HCT116 (cell line): ENCODE measurements at regions not wholly inside any gene's neighbourhood (a gene's known extent, or its start where the extent isn't known, plus 50 kb on each side); places are given as distances from the start of the nearest gene placed in this dataset.

Source experiments
- CEBPB ChIP-seq: IDR thresholded peaks from 2 replicates; pipeline ENCODE4 v1.6.1; 2012; ENCODE audit warnings: low read depth
- CTCF ChIP-seq, 3 experiments: fragments of 200-600 bp in 1 of 3; sonication (generic) in 1 of 3; IDR thresholded peaks in 2 of 3; conservative IDR thresholded peaks in 1 of 3; 2 replicates each; pipeline ENCODE4 v1.5.1; 2012 to 2017; ENCODE audit warnings: low read depth in 2 of 3, low read length in 2 of 3, antibody characterized with exemption in 1 of 3, borderline replicate concordance in 1 of 3, control low read depth in 1 of 3, mild to moderate bottlenecking in 1 of 3, mixed read lengths in 1 of 3, mixed run types in 1 of 3, moderate library complexity in 1 of 3; ENCODE audit not compliant: insufficient read depth in 1 of 3
- EZH2phosphoT487 ChIP-seq: fragments of 200-600 bp; IDR thresholded peaks from 2 replicates; pipeline ENCODE4 v1.6.1; 2018; ENCODE audit warnings: antibody characterized with exemption, borderline replicate concordance
- POLR2A ChIP-seq: IDR thresholded peaks from 2 replicates; pipeline ENCODE4 v1.7.0; 2011; ENCODE audit warnings: borderline replicate concordance; ENCODE audit not compliant: insufficient read depth, insufficient read length; ENCODE audit errors: extremely low read depth
- POLR2AphosphoS5 ChIP-seq: IDR thresholded peaks from 2 replicates; pipeline ENCODE4 v1.6.1; 2011; ENCODE audit warnings: mild to moderate bottlenecking, low read depth, low read length, moderate library complexity
- RAD21 ChIP-seq: IDR thresholded peaks from 2 replicates; pipeline ENCODE4 v1.6.1; 2012; ENCODE audit warnings: low read depth, mild to moderate bottlenecking
- SRF ChIP-seq: IDR thresholded peaks from 2 replicates; pipeline ENCODE4 v1.6.1; 2012; ENCODE audit warnings: low read depth
- YY1 ChIP-seq: IDR thresholded peaks from 2 replicates; pipeline ENCODE4 v1.6.1; 2011; ENCODE audit warnings: low read length, low read depth, moderate library complexity, mild to moderate bottlenecking; ENCODE audit not compliant: insufficient replicate concordance; ENCODE audit errors: extremely low read depth
- ZFX ChIP-seq: fragments of 450-650 bp; IDR thresholded peaks from 2 replicates; pipeline ENCODE4 v1.6.1; 2017

- TF ChIP-seq CTCF (IDR thresholded peaks at IDR 0.05 in 2 of 3, conservative IDR thresholded peaks at IDR 0.05 in 1 of 3; ENCODE audit: borderline replicate concordance in 1 of 3, insufficient read depth in 1 of 3, low read depth in 2 of 3, low read length in 2 of 3): no peak
- TF ChIP-seq SRF: no peak
- no peak for TF ChIP-seq POLR2A
- no peak for TF ChIP-seq EZH2phosphoT487
- TF ChIP-seq POLR2AphosphoS5: no peak
- no peak for TF ChIP-seq RAD21
- no peak for TF ChIP-seq YY1
- no peak for TF ChIP-seq CEBPB
- no peak for TF ChIP-seq ZFX
Measured at GRCh38 chr12:125386652-125387051, 321.4 kb downstream of the AACS start.
